Lung microvascular endothelial cell (primary cell): ENCODE measurements at regions not wholly inside any gene's neighbourhood (a gene's known extent, or its start where the extent isn't known, plus 50 kb on each side); places are given as distances from the start of the nearest gene placed in this dataset.

ENCODE experiments used
- DNase-seq, 2 donors: peaks; one replicate each; pipeline versions ENCODE4 v3.0.0 to v3.0.0-alpha.2; 2010; ENCODE audit warnings: low read depth in 2 of 2

GRCh38 chr9:88229434-88229833 is 91.2 kb upstream of the SPATA31C2 start:
- no peak for DNase-seq

GRCh38 chr9:88224938-88225337 is 86.7 kb upstream of the SPATA31C2 start:
- no peak for DNase-seq

- DNase-seq: no peak
These were observed 82.8 kb upstream of the SPATA31C2 start for GRCh38 chr9:88221105-88221504.

GRCh38 chr9:88220652-88221051 is 82.4 kb upstream of the SPATA31C2 start:
- DNase-seq: no peak

GRCh38 chr9:88219601-88220000 is 81.3 kb upstream of the SPATA31C2 start:
- no peak for DNase-seq

GRCh38 chr9:88218726-88219125 is 80.5 kb upstream of the SPATA31C2 start:
- DNase-seq: no peak

GRCh38 chr9:88216126-88216995 is 78.1 kb upstream of the SPATA31C2 start:
- DNase-seq: no peak

- no peak for DNase-seq
These were observed 77.2 kb upstream of the SPATA31C2 start for GRCh38 chr9:88215196-88216125.

GRCh38 chr9:88202321-88202720 is 64.0 kb upstream of the SPATA31C2 start:
- no peak for DNase-seq

GRCh38 chr9:88198341-88198807 is 60.1 kb upstream of the SPATA31C2 start:
- DNase-seq: no peak

GRCh38 chr9:88197781-88198340 is 59.6 kb upstream of the SPATA31C2 start:
- no peak for DNase-seq

- no peak for DNase-seq
These were observed 58.7 kb upstream of the SPATA31C2 start for GRCh38 chr9:88197016-88197415.

GRCh38 chr9:88196142-88196790 is 58.0 kb upstream of the SPATA31C2 start:
- no peak for DNase-seq

- DNase-seq: no peak
These were observed 55.5 kb upstream of the SPATA31C2 start for GRCh38 chr9:88193766-88194165.

GRCh38 chr9:88191456-88191855 is 53.2 kb upstream of the SPATA31C2 start:
- no peak for DNase-seq

- no peak for DNase-seq
These were observed 51.1 kb upstream of the SPATA31C2 start for GRCh38 chr9:88189371-88189770.
